ENCODE measurements at regions not wholly inside any gene's neighbourhood (a gene's known extent, or its start where the extent isn't known, plus 50 kb on each side); places are given as distances from the start of the nearest gene placed in this dataset.

DNA sequence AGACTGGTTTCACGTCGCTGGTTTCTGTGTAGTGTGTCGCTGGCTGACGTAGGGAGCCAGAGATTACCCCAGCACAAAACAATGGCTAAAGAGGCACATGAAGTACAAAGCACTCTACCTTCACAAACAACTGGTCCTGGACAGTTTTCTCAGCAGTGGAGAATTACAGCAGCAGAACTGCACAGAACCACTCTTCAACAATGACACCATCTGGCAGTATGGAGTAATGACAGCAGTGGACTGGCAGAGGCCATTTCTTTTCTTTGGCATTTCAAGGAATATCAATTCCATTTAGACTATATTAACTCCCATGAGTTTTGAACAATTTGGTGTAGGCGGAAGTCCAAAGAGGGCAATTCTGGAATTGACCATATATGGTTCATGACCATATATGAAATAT lies 1074.1 kb downstream of the AACS start:
- DNase-seq = no peak

DNA sequence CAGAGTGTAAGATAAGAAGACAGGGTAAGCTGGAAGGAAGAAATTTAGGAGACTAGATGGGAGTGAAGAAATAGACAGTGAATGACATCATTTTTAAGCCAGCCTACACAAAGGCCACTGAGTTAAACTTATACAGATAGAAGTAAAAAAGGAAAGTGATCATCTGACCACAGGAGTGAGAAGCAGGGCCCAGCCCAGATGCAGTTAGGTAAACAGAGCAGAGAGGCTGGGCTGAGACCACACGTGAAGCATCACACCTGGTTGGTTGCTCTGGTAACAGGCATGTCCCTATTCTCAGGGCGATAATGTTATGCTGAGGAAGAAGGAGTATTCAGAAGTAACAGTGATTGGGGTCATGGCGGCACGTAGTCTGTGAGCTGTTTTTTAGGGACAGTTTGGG lies 1079.4 kb downstream of the AACS start:
- no peak for DNase-seq

DNA sequence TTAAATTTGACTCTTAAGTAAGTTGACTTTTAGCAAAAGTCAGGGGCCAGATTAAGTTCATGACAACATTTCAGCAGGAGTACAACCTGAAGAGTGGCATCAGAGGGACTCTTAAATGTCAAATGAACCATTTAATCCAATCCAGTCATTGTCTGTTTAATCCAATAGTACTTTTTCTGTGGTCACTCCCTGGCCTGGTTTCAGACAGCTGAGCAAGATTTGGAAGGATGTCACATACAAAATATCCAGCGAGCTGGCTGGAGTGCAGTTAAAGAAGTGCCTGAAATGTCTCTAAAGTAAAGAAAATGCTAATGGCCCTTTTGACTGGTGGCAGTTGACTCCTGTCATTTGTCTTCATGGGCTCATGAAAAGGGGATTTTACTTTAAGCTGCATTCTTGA lies 1082.1 kb downstream of the AACS start:
- DNase-seq = no peak

DNA sequence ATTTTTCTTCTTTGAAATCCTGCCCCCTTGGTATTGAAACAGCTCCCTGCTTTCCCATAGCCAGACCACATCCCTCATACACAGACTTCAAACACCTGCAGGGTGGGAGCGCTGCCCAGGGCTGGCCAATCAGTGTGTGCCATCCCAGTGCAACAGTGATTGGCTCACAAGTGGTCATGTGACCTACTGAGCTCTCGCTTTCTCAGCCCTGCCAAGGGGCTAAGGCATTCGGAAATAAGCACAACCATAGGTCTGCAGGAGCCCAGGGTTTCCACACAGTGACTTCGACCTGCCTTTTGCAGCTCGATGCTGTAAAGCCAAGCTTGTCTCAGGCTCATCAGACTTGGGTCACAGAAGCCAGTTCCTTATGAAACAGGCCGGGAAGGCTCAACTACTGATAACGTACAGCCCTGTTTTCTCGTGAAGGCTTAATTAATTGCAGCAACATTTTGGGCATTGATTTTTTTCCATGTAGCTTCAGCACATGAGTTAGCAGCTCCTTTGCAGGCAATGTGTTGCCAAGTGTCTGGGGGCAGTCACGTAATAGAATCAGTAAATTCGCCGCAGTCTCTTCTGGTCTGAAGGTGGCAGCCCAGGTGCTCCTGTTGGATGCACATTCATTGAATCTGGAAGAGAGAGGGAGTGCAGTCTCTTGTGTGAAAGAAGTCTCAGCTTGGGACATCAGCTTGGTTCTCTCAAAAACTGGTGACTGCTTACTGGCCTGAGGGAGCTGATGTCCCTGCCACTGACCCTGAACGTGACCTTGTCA lies 1091.8 kb downstream of the AACS start:
- no peak for DNase-seq

DNA sequence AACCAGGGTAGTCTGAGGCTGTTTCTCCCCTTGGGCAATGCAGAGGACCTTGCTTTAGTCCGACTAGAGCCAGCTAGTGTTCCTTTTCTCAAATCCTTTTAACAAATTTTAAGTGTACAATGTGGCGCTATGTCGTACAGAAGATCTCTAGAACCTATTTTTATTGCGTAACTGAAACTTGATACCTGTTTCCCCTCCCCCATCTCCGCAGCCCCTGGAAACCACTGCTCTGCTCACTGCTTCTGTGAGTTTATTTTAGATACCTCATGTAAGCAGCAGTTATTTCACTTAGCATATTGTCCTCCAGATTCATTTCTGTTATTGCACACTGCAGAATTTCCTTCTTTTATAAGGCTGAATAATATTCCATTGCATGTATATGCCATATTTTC lies 1092.3 kb downstream of the AACS start:
- no peak for DNase-seq

DNA sequence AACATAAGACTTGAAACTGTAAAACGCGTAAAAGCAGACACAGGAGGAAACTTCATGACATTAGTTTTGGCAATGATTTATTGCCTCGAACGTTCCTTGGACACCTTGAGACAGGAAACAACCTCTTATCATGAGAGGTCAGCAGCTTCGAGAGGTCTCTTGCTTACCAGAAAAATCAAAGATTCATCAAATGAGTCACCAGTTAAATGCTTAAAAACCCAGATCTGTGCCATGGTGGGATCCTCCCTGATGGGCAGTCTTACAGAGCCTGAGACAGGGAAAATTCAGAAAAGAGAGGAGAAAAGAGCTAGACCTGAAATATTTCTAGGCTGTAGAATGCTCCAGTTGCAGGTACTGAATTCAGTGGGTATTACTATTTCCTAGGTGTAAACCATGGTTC lies 1093.9 kb downstream of the AACS start:
- no peak for DNase-seq

DNA sequence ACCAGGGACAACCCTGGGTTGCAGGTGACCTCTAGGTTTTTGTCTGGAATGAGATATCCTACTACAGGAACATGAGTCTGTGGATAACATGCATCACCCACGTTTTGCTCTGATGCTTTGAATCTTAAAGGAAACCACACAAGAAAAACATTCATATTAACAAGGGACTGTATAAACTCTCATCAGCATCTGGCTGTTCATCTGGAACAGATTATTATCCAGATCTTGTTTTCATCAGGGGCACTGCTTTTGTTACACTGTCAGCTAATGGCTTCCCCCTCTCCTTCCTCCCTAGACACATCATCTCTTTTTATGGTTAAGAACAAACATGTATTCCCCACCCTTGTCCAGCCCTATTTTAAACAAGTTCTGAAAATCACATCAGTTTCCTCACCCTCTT lies 1095.7 kb downstream of the AACS start:
- DNase-seq = no peak

DNA sequence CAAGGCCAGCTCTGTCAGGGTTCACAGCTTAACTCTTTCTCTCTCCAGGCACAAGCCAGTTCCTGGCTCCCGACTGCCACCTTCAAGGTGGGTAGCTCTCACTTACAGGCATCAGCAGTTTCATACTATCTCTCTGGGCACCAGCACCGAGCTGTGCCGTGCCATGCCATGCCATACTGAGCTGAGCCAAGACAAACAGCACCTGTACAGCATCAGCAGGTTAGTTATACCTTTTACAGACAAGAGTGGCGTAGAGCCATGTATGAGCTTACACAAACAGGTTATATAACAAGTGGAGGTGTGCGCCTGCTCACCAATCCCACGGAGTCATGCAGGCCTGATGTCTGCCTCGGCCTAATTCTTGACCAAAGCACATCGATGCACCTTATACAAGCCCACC lies 1098.7 kb downstream of the AACS start:
- no peak for DNase-seq

DNA sequence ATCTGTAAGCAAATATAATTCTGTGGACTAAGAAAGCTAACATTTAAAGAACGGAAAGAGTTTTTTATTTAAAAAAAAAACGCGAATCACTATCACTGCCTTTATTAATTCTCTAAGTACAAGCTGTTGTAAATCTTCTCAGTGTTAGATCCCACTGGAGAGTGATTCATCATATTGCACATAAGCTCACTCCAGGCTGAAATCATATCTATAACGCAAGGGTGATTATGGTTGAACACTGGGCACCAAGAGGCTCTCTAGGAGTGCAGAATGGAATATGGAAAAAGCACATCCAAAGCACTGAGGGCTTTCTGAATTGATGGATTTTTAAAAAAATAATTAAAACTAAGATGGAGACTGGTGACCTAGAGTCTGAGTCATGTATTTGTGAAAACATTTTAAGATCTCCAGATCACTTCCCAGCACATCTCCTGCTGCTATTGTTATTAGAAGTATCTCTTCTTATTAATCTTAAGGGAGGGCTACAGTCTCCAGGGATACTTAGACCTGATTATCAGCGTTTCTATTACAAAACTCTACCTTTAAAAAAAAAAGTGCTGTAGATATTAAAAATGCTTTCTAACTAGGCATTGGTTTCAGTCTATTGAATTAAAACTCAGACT lies 1106.8 kb downstream of the AACS start:
- DNase-seq = no peak

DNA sequence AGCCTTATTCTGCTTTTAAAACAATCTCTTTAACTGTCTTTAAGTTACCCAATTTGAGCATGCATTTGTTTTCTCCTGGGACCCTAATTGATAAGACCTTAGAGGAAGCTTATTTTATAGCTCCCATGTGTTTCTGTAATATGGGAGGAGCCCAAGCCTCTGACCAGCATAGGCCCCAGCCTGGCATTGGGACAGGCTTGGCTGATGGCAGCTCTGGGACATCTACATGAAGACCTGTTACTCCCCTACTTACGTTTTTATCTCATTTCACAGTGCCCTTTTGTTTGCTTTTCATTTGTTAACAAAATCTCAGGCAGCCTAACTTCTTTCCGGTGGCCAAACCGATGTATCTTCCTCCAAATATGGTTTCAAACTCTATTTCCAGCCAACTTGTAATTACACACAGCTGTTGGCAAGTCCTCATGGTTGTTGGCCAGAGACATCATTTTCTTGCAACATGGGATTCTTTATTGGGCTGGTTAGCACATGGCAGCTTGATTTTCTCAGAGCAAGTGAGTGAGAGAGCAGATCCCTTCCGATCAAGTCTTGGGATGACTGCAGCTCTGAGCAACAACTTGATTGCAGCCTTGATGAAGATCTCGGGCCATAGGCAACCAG lies 1117.5 kb downstream of the AACS start:
- no peak for DNase-seq

DNA sequence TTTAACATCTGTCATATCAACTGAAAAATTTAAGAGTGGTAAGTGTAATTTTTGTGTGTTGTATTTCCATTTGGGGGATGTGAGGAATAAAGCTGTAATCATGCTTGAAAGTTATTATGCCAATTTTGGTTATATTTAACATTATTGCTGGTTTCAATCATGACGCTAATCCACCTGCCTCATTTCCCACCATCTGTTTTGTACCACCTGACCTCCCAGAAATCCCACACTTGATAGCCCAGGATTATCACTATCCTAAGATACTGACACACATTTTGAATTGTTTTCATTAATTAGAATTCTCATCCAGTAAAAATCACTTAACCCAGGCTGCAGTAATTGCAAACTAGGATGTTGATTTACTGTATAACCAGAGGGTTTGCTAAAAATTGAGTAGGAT lies 1119.8 kb downstream of the AACS start:
- no peak for DNase-seq

DNA sequence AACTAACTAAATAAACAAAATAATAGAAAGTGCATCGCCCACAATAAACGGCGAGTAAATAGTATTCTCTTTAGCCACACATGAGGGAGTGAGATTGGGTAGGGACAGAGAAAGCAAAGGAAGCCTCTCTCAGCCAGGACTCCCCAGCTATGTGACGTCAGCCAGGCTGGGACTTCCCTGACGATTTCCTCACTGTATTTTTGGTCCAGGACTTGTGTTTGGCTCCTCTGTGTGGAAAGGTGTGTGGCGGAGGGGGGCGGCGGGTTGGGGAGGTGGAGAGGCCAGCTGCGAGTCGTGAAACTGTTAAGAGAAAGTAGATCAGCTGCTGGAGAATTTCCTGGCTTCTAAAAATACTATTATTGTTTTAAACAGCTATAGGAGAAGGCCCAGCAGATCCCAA lies 1124.6 kb downstream of the AACS start:
- no peak for DNase-seq

DNA sequence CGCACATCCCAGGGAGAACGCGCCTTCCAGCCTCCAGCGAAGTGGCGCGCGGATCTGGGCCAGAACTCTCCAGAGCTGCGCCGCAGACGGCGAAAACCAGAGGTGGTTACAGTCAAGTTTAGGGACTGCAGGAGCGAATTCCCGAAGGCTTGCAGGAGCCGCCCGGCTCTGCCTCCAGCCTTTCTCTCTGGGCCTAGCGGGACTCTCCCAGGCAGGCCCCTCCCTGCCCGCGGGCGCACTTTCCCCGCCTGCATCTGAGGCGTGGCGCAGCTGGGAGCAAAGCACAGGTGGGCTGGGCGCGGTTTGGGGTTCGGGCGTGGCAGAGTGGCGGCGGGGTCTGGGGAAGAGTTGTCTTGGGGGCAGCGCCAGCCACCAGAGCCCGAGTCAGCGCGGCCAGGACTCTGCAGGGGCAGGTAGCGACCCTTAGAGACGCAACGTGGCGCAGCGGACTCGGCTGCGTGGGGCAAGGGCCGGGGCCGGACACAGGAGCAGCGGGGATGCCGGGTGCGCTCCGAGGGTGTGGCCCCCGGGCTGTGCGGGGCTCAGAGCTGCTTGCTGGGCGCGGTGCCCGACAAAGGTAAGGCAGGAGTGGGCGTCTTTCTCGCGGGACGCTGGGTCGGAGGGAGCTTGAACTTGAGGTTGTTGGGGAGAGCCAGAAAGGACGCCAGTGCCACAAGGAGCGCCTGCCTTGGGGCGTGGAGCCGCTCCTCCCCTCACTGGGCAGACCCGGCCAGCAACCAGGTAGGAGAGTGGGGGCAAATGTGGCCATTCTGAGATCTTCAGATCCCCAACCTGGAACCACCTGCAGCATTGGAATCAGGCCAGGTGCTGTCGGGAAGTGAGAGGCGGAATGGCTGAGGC lies 1126.0 kb downstream of the AACS start:
- DNase-seq = no peak

DNA sequence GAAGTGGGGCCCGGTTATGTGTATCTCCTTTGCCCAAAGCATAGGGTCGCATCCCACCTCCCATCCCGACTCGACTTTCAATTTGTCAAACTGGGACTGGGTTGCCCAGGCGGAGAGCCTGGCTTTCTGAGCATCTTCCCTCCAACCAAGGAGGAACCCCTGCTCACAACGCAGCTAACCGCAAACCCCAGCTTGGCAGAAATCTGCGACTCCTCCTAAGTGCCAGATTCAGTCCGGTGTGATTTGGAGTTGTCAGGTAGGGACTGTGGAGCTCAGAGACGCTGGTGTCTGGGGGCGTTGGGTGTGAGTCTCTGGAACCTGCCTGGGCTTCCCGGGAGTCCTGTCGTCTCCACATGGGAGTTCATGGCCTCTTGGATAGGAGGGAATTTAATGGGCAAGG lies 1126.7 kb downstream of the AACS start:
- no peak for DNase-seq

DNA sequence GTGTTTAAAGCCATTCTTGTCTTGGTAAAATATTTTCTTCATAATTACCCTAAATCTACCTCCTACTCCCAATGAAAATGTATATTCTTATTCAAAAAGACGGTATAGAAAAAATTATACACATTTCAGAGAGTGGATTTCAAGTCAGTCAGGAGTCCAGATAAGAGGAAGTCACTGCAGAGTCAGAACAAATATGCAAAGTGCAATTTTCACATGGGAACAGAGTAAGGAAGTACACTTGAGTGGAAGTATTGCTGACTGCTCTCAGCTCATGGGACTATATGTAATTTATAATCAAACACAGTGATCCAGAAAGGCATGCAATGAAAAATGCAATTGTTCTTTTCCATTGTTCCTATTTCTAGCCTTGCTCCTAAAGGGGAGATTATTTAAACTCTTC lies 1128.0 kb downstream of the AACS start:
- DNase-seq = no peak

DNA sequence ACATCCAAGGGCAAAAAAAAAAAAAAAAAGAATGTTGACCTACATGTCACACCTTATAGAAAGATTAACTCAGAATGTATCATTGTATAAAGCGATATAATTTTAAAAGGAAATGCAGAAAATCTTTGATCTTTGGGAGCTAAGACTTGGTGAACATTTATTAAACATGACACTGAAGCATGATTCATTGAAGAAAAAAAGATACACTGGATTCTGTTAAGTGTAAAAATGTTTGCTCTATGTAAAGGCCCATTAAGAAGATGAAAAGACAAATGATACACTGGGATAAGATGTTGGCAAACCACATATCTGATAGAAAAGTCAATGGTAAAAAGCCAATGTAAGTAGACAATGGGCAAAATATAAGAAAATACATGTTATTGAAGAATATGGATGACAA lies 1131.0 kb downstream of the AACS start:
- no peak for DNase-seq

DNA sequence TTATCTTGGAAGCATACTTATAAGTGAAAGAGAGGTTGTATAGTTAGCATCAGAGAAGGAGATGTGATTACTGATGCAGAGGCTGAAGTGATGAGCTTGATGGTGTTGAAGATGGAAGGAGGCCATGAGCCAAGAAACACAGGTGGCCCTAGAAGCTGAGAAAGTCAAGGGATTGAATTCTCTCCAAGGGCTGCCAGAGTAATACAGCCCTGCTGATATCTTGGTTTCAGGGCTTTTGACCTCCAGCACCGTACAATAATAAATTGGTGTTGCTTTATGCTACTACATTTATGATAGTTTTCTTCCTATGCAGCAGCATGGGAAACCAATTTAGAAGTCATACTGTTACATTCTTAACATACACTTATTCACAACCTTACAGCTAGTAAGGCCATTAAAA lies 1133.3 kb downstream of the AACS start:
- no peak for DNase-seq

DNA sequence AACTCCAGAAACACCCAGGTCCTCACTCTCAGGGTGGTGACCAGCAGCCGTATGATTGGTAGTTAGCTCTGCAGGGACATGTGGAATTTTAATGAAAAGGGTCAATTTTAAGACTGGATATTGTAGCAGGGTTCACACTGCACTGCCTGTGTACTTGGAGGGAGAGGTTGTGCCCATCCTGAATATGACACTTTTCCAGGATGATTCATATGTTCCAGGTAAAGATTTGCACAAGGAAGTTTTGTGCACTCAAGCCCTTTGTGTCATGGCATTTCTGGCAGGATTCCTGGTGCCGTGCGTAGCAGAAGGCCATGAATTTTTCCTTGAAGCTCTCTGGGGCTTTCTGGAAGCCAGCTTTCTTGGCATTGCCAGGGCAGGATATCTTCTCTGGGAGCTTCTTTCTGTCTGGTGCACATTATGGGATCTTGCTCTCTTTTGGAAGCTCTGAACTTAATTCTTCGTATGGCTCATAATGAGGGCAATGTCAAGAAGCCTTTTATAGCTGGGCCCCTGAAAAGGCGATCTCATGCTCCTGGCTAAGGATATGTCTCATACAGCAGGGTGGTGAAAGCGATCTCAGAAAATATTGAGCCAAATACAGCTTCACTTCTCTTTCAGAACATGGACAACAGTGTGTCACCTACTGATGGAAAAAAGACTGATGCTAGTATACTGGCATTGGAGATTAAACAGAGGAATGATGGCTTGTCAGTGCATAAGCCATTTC lies 1133.9 kb downstream of the AACS start:
- no peak for DNase-seq

DNA sequence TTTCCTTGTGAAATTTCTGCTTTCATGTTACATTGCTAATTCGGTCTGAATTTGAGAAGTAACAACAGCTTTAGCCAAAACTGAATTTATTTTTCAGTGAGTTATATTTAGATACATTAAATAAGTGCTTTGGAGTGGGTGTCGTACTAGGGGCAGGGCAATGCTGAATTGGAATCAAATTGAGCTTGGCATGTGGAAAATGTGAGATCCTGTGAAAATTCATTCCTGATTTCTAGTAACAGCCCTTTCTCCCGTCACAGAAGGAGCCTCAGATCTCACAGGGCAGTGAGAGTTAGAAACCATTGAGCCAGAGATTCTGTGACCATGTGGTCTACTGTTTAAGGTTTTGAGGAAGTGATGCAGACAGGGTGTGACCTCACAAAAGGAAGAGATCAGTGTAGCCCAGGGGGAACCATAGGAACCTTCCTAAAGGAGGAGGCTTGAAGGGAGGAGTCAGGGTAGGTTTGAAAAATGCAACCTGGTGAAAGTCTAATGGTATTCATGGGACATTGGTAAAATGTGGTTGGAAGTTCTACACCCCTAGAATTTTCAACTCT lies 1136.8 kb downstream of the AACS start:
- no peak for DNase-seq

DNA sequence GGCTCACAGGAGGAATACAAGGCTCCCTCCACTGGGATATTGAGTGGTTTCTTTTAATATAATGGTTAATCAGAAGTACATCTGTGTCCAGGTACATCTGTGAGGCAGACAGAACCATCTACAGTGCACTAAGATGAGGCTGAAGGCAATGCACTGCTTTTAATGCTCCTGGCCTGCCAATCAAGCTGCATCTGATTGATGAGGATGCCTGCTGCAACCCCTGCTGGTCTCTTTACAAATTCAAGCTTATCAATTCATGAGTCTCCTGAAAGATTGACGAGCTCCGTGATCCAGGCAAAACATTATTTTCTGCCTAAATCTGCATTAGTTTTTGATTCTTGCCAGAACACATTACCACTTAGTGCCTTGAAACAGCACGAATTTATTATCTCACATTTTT lies 1139.1 kb downstream of the AACS start:
- DNase-seq = no peak

DNA sequence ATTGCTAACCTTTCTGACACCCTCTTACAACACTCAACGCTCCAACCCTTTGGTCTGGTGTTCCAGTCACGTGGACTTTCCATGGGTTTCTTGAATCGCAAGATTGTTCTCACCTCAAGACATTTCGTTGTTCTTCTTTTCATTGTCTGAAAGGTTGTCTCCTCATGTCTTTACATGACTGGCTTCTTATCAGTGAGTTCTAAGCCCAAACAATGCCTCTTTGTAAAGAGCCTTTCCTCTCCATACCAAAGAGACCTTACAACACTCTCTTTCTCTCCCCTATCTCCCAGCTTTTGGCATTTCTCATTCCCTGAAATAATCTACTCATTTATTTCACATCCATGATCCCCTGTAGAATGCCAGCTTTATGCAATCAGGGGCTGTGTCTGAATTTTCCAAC lies 1144.8 kb downstream of the AACS start:
- DNase-seq = no peak

DNA sequence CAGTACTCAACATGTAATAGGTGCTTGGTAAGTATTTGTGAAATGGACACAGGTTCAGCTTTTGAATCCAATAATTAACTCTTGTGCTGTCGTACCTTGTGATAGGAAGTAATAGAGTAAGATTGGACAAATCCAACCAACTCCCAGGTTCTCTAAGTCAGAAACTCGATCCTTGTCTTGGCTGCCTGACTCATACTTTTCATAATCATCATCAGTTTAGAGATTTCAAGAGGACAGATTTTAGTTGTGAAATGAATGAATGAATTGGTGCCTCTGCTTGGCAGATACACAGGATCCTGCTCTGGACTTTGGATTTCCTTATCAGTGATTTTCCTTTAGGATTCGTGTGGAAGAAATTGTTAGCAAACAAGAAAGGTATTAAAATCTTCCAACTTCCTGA lies 1145.2 kb downstream of the AACS start:
- no peak for DNase-seq

DNA sequence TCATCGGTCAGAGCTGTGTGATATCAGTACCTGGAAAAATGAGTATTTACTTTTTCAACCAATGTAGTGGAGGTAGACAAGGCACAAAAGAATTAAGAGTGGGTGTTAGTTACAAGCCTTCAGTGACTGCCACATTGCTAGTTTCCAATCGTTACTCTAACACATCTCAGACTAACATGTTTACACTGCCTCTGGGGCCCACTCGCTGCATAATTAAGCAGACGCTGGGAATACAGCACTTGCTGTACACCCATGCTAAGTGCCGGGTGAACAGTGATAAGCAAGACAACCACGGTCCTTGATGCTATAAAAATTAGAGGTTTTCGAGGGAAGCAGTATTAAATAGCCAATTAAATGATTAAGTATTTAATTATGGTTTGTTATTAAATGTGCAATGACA lies 1147.6 kb downstream of the AACS start:
- no peak for DNase-seq

Data from stimulated activated CD8-positive, alpha-beta memory T cell treated with anti-CD3 and anti-CD28 coated beads, Interleukin-4, amount 100 ng/mL, for 48 hours (primary cell).